IMR-90 (cell line): ENCODE measurements at regions not wholly inside any gene's neighbourhood (a gene's known extent, or its start where the extent isn't known, plus 50 kb on each side); places are given as distances from the start of the nearest gene placed in this dataset.

ENCODE experiments used
- ATAC-seq: fragments of 200-7000 bp; cut with Tn5 transposase; 2 replicates; pipeline ENCODE4 v1.9.1; 2020; ENCODE audit warnings: low read depth, mild to moderate bottlenecking, moderate library complexity
- BruUV-seq: library from RNA; stranded (reverse); fragments of 400-500 nt; replicated peaks from 2 replicates; lab custom pipeline; 2021; lab: Mats Ljungman, UMichigan
- CTCF ChIA-PET: fragments of 300-600 bp; formaldehyde crosslinking; extraction: SDS; loops from one replicate; lab custom pipeline; 2021; ENCODE audit warnings: antibody characterized with exemption; lab: Yijun Ruan, JAX
- POLR2A ChIA-PET: fragments of 300-600 bp; sonication (Branson Sonifier 250); formaldehyde crosslinking; loops from one replicate; lab custom pipeline; 2022; ENCODE audit warnings: antibody characterized with exemption; ENCODE audit not compliant: unreplicated experiment; lab: Charles Lee
- DNase-seq: peaks from one replicate; pipeline ENCODE4 v3.0.0; 2013
- H2AFZ ChIP-seq: replicated peaks from 2 replicates; pipeline ENCODE3; 2013; ENCODE audit warnings: low read length, mild to moderate bottlenecking; ENCODE audit not compliant: poor library complexity
- H2AK5ac ChIP-seq: 2 replicates; pipeline ENCODE4 v1.6.1; 2013; ENCODE audit warnings: low read depth, low read length, inconsistent platforms
- H2AK9ac ChIP-seq: replicated peaks from 2 replicates; pipeline ENCODE3; 2013; ENCODE audit warnings: mild to moderate bottlenecking, low read depth, low read length, moderate library complexity; ENCODE audit not compliant: poor library complexity
- H2BK120ac ChIP-seq: 2 replicates; pipeline ENCODE4 v1.6.1; 2013; ENCODE audit warnings: low read depth, low read length, inconsistent platforms
- H2BK15ac ChIP-seq: 3 replicates; pipeline ENCODE4 v1.6.1; 2013; ENCODE audit warnings: low read depth, low read length, inconsistent platforms
- H2BK20ac ChIP-seq: 2 replicates; pipeline ENCODE4 v1.6.1; 2013; ENCODE audit warnings: low read depth, mild to moderate bottlenecking, inconsistent platforms, low read length, moderate library complexity
- H2BK5ac ChIP-seq: 2 replicates; pipeline ENCODE4 v1.6.1; 2013; ENCODE audit warnings: mild to moderate bottlenecking, low read depth, low read length, inconsistent platforms; ENCODE audit not compliant: poor library complexity, severe bottlenecking
- H3K14ac ChIP-seq: replicated peaks from 2 replicates; pipeline ENCODE4 v1.6.1; 2013; ENCODE audit warnings: low read depth, low read length, inconsistent platforms
- H3K18ac ChIP-seq: 2 replicates; pipeline ENCODE4 v1.6.1; 2013; ENCODE audit warnings: low read depth, low read length, control low read depth
- H3K23ac ChIP-seq: 2 replicates; pipeline ENCODE4 v1.6.1; 2013; ENCODE audit warnings: low read depth, low read length, inconsistent platforms
- H3K27ac ChIP-seq: 2 replicates; pipeline ENCODE4 v1.5.1; 2013; ENCODE audit warnings: mild to moderate bottlenecking, control low read depth, low read length; ENCODE audit not compliant: insufficient read depth
- H3K27me3 ChIP-seq: 2 replicates; pipeline ENCODE4 v1.6.1; 2013; ENCODE audit warnings: low read length; ENCODE audit not compliant: control insufficient read depth, insufficient read depth
- H3K36me3 ChIP-seq: 2 replicates; pipeline ENCODE4 v1.6.1; 2013; ENCODE audit warnings: low read length, mixed read lengths; ENCODE audit not compliant: control insufficient read depth, insufficient read depth
- H3K4ac ChIP-seq: 2 replicates; pipeline ENCODE4 v1.6.1; 2013; ENCODE audit warnings: low read depth, low read length, inconsistent platforms
- H3K4me1 ChIP-seq: 2 replicates; pipeline ENCODE4 v1.6.1; 2013; ENCODE audit warnings: low read length, mixed read lengths; ENCODE audit not compliant: control insufficient read depth, insufficient read depth
- H3K4me2 ChIP-seq: 2 replicates; pipeline ENCODE4 v1.6.1; 2013; ENCODE audit warnings: low read depth, mild to moderate bottlenecking, control low read depth, low read length, moderate library complexity
- H3K4me3 ChIP-seq: 2 replicates; pipeline ENCODE4 v1.5.1; 2013; ENCODE audit warnings: low read depth, mild to moderate bottlenecking, control low read depth, low read length, moderate library complexity; ENCODE audit not compliant: insufficient read depth
- H3K56ac ChIP-seq: 2 replicates; pipeline ENCODE4 v1.6.1; 2013; ENCODE audit warnings: low read length, inconsistent platforms; ENCODE audit not compliant: insufficient read depth; ENCODE audit errors: extremely low read depth
- H3K79me1 ChIP-seq, 2 experiments: 2 replicates each; pipeline ENCODE4 v1.6.1; 2013; ENCODE audit warnings: low read length in 2 of 2, inconsistent platforms in 1 of 2, low read depth in 1 of 2
- H3K9ac ChIP-seq: 2 replicates; pipeline ENCODE4 v1.6.1; 2013; ENCODE audit warnings: low read depth, low read length, control low read depth
- H3K9me1 ChIP-seq: 2 replicates; pipeline ENCODE4 v1.6.1; 2013; ENCODE audit warnings: low read length, inconsistent platforms; ENCODE audit not compliant: insufficient read depth
- H3K9me3 ChIP-seq: 2 replicates; pipeline ENCODE4 v1.6.1; 2013; ENCODE audit warnings: low read length; ENCODE audit not compliant: control insufficient read depth, insufficient read depth
- H4K20me1 ChIP-seq: 2 replicates; pipeline ENCODE4 v1.6.1; 2013; ENCODE audit warnings: low read length, inconsistent platforms; ENCODE audit not compliant: insufficient read depth
- H4K5ac ChIP-seq: 2 replicates; pipeline ENCODE4 v1.6.1; 2013; ENCODE audit warnings: mild to moderate bottlenecking, low read depth, low read length, control low read depth
- H4K8ac ChIP-seq, 2 experiments: 2 replicates each; pipeline ENCODE4 v1.6.1; 2013; ENCODE audit warnings: low read depth in 2 of 2, low read length in 2 of 2, control low read depth in 1 of 2, inconsistent platforms in 1 of 2
- H4K91ac ChIP-seq: 2 replicates; pipeline ENCODE4 v1.6.1; 2013; ENCODE audit warnings: low read depth, low read length, inconsistent platforms; ENCODE audit not compliant: insufficient read depth
- BHLHE40 ChIP-seq: fragments of 150-350 bp; IDR thresholded peaks from 2 replicates; pipeline ENCODE4 v1.6.1; 2016; ENCODE audit warnings: mild to moderate bottlenecking, low read depth, low read length
- CEBPB ChIP-seq: IDR thresholded peaks from 2 replicates; pipeline ENCODE4 v1.6.1; 2012; ENCODE audit warnings: low read depth, low read length, improper control_type of control experiment
- CHD1 ChIP-seq: IDR thresholded peaks from 2 replicates; pipeline ENCODE4 v1.6.1; 2012; ENCODE audit warnings: low read depth, low read length, improper control_type of control experiment
- CTCF ChIP-seq: conservative IDR thresholded peaks from 2 replicates; pipeline ENCODE4 v1.5.1; 2012; ENCODE audit warnings: mild to moderate bottlenecking, low read depth, low read length, improper control_type of control experiment
- ELK1 ChIP-seq: fragments of 150-350 bp; IDR thresholded peaks from 2 replicates; pipeline ENCODE4 v1.6.1; 2016; ENCODE audit warnings: low read depth, mild to moderate bottlenecking, low read length, moderate library complexity, borderline replicate concordance
- FOS ChIP-seq: fragments of 150-350 bp; IDR thresholded peaks from 2 replicates; pipeline ENCODE4 v1.6.1; 2016; ENCODE audit warnings: low read depth, low read length
- MAFK ChIP-seq: IDR thresholded peaks from 2 replicates; pipeline ENCODE4 v1.6.1; 2012; ENCODE audit warnings: low read depth, low read length, improper control_type of control experiment
- MAZ ChIP-seq: IDR thresholded peaks from 2 replicates; pipeline ENCODE4 v1.6.1; 2012; ENCODE audit warnings: low read depth, mild to moderate bottlenecking, low read length, improper control_type of control experiment, moderate library complexity, borderline replicate concordance
- MXI1 ChIP-seq: IDR thresholded peaks from 2 replicates; pipeline ENCODE4 v1.6.1; 2012; ENCODE audit warnings: low read depth, mild to moderate bottlenecking, low read length, moderate library complexity, borderline replicate concordance
- NFE2L2 ChIP-seq: fragments of 150-350 bp; IDR thresholded peaks from 2 replicates; pipeline ENCODE4 v1.6.1; 2016; ENCODE audit warnings: low read depth, mild to moderate bottlenecking, low read length
- POLR2A ChIP-seq: IDR thresholded peaks from 2 replicates; pipeline ENCODE4 v1.6.1; 2012; ENCODE audit warnings: mild to moderate bottlenecking, low read depth, low read length
- RAD21 ChIP-seq: IDR thresholded peaks from 2 replicates; pipeline ENCODE4 v1.6.1; 2012; ENCODE audit warnings: low read length, improper control_type of control experiment
- RCOR1 ChIP-seq: IDR thresholded peaks from 2 replicates; pipeline ENCODE4 v1.6.1; 2012; ENCODE audit warnings: mild to moderate bottlenecking, low read length, improper control_type of control experiment; ENCODE audit not compliant: insufficient replicate concordance
- RFX5 ChIP-seq: IDR thresholded peaks from 2 replicates; pipeline ENCODE4 v1.8.0; 2012; ENCODE audit warnings: low read depth, mild to moderate bottlenecking, low read length, moderate library complexity
- SMC3 ChIP-seq: fragments of 150-350 bp; IDR thresholded peaks from 2 replicates; pipeline ENCODE4 v1.6.1; 2016; ENCODE audit warnings: low read depth, mild to moderate bottlenecking, antibody characterized with exemption, low read length, moderate library complexity
- USF2 ChIP-seq: fragments of 150-350 bp; IDR thresholded peaks from 2 replicates; pipeline ENCODE4 v1.6.1; 2017; ENCODE audit warnings: mild to moderate bottlenecking, antibody characterized with exemption, low read length, low read depth
- WGBS, 2 experiments: methylation state at CpG; one replicate each; pipeline versions ENCODE4 v1.1.5 to v1.1.7; 2013; ENCODE audit warnings: missing lambda C conversion rate in 2 of 2; ENCODE audit not compliant: insufficient read length in 1 of 2; ENCODE audit errors: extremely low coverage in 2 of 2; 5-methylcytosine and 5-hydroxymethylcytosine counted together
- dilution Hi-C: fragments of 300-500 bp; cut with HindIII; formaldehyde crosslinking; loops from one replicate; pipeline ENCODE4 v1.14.3; 2018; ENCODE audit warnings: low sequenced_read_pairs; ENCODE audit not compliant: unreplicated experiment
- in situ Hi-C: fragments of 300-500 bp; cut with MboI; formaldehyde crosslinking; loops from 3 replicates; pipeline ENCODE4 v1.14.3; 2019; ENCODE audit warnings: low sequenced_read_pairs, inconsistent platforms, mixed read lengths
- intact Hi-C: fragments of 100-400 bp; cut with micrococcal nuclease; formaldehyde crosslinking; loops from 2 replicates; pipeline ENCODE4 v1.10.0; 2022

DNA sequence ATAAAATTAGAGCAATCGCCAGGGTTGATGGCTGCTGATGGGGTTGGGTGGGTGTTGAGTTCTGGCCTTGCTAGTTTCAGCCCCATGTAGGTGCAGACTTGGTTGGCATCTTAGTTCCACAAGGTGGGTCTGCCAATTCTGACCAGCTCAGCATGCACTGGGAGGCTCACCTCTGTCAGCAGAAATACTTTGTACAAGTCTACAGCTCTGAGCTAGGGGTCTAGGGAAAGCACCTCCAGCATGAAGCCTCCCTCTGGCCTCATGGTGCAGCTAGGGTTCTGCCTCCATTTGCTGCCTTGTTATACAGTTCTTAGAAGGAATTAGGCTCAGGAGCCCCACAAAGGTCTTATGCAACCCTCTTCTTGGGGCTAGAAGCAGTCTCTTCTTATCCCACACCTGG, 278.9 kb upstream of the HDAC4 start:
- H4K5ac ChIP-seq, result no peak overlapping the region
- no peaks in the 10 kb centered on the region for H3K36me3 ChIP-seq
- no peak overlapping the region for H3K9ac ChIP-seq
- H3K9me3 ChIP-seq, result peaks cover 15% of the 10 kb centered on the region
- no peak overlapping the region for H2AFZ ChIP-seq
- H4K8ac ChIP-seq, result no peak overlapping the region
- H3K18ac ChIP-seq, result no peak overlapping the region
- no peak overlapping the region for H3K4ac ChIP-seq
- no peak overlapping the region for H3K56ac ChIP-seq
- in situ Hi-C loops, result no loop called here
- ATAC-seq (no peak), DNase-seq (no peak)
- dilution Hi-C loops, result no loop called here
- no peaks in the 10 kb centered on the region for H3K79me1 ChIP-seq
- no peaks in the 10 kb centered on the region for H4K20me1 ChIP-seq
- TF ChIP-seq CEBPB, result no peak
- no peak for TF ChIP-seq FOS
- no peak for TF ChIP-seq BHLHE40
- TF ChIP-seq USF2, result no peak
- no peak for TF ChIP-seq ELK1
- TF ChIP-seq NFE2L2, result no peak
- no peak for TF ChIP-seq RFX5
- no peak for TF ChIP-seq MAFK
- TF ChIP-seq MAZ, result no peak
- TF ChIP-seq CTCF, result no peak
- no peak for TF ChIP-seq RAD21
- no peak for TF ChIP-seq CHD1
- TF ChIP-seq MXI1, result no peak
- no peak for TF ChIP-seq SMC3
- TF ChIP-seq RCOR1, result no peak
- TF ChIP-seq POLR2A, result no peak
- no peak overlapping the region for H3K27ac ChIP-seq
- no peak overlapping the region for H2BK120ac ChIP-seq
- no peaks in the 10 kb centered on the region for H3K27me3 ChIP-seq
- H4K91ac ChIP-seq, result no peak overlapping the region
- intact Hi-C loops, result no loop called here
- H3K23ac ChIP-seq, result no peak overlapping the region
- H3K4me2 ChIP-seq, result no peak overlapping the region
- H2BK5ac ChIP-seq, result no peak overlapping the region
- no peak overlapping the region for H2BK20ac ChIP-seq
- ChIA-PET CTCF (no interaction called here), POLR2A (no interaction called here)
- no TSS peak for BruUV-seq
- no peaks in the 10 kb centered on the region for H3K4me1 ChIP-seq
- H2BK15ac ChIP-seq, result no peak overlapping the region
- no peak overlapping the region for H2AK9ac ChIP-seq
- no peak overlapping the region for H3K14ac ChIP-seq
- H3K4me3 ChIP-seq, result no peak overlapping the region
- H3K9me1 ChIP-seq, result no peaks in the 10 kb centered on the region
- no peak overlapping the region for H2AK5ac ChIP-seq
- 50% methylated on average over 1 of the region's 1 CpG; no CpG with 5 or more reads in 1 of the 2 experiments for WGBS, 2 experiments
